Activated T-cell treated with anti-CD3 and anti-CD28 coated beads, Interleukin-2, amount 50 U/mL, for 72 hours (primary cell): ENCODE measurements at regions not wholly inside any gene's neighbourhood (a gene's known extent, or its start where the extent isn't known, plus 50 kb on each side); places are given as distances from the start of the nearest gene placed in this dataset.

Experiments used
- ATAC-seq, 2 donors: fragments of 150-1000 bp; cut with Tn5 transposase; replicated peaks in 1 of 2; 2 replicates each; pipeline ENCODE4 v1.10.0; 2021; ENCODE audit warnings: moderate library complexity in 2 of 2, mild to moderate bottlenecking in 1 of 2
- DNase-seq, 2 donors: peaks; one replicate each; pipeline ENCODE4 v3.0.0; 2021 to 2022; ENCODE audit warnings: mixed read lengths in 1 of 2
- H3K27ac Mint-ChIP-seq: one replicate; pipeline ENCODE4 v1.8.0; 2022; ENCODE audit warnings: mild to moderate bottlenecking, moderate library complexity, mixed read lengths
- H3K27me3 Mint-ChIP-seq: one replicate; pipeline ENCODE4 v1.8.0; 2022; ENCODE audit warnings: low read depth, mixed read lengths
- H3K36me3 Mint-ChIP-seq, 2 donors: one replicate each; pipeline ENCODE4 v1.8.0; 2022; ENCODE audit warnings: mixed read lengths in 2 of 2, mild to moderate bottlenecking in 1 of 2; ENCODE audit not compliant: insufficient read depth in 2 of 2
- H3K4me1 Mint-ChIP-seq: one replicate; pipeline ENCODE4 v1.8.0; 2022; ENCODE audit warnings: low read depth, mixed read lengths
- H3K4me3 Mint-ChIP-seq, 2 donors: one replicate each; pipeline ENCODE4 v1.8.0; 2022; ENCODE audit warnings: mild to moderate bottlenecking in 2 of 2, mixed read lengths in 2 of 2, moderate library complexity in 2 of 2
- H3K9me3 Mint-ChIP-seq, 2 donors: one replicate each; pipeline ENCODE4 v1.8.0; 2022; ENCODE audit warnings: mixed read lengths in 2 of 2

DNA sequence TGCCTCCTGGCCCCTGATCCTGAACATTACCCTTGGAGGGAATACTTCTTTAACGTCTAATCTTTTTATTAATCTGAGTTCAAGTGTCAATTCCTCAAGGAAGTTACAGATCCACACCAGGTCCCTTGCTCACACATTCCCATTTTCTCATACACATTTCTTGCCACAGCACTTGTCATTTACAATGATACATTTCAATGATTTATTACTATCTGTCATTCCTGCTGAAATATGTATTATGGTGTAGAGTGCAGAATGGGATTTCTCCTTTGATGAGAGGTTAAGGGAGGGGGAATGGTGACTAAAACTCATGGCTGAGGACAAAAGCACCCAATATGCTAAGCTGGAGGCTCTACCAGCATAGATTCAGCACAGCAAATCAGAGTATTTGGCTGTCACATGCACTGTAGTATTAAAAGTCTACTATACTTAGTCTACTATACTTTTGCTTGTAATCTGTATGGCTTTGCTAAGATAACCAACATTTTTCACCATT lies 982.5 kb downstream of the TTLL7 start:
- ATAC-seq (no peak), DNase-seq (no peak)
- Mint-ChIP-seq H3K4me3 (no peak overlapping the region), H3K36me3 (no peaks in the 10 kb centered on the region), H3K9me3 (peaks cover 1 to 11% of the 10 kb centered on the region in 2 donors), H3K4me1 (no peaks in the 10 kb centered on the region), H3K27ac (no peak overlapping the region), H3K27me3 (no peaks in the 10 kb centered on the region)

DNA sequence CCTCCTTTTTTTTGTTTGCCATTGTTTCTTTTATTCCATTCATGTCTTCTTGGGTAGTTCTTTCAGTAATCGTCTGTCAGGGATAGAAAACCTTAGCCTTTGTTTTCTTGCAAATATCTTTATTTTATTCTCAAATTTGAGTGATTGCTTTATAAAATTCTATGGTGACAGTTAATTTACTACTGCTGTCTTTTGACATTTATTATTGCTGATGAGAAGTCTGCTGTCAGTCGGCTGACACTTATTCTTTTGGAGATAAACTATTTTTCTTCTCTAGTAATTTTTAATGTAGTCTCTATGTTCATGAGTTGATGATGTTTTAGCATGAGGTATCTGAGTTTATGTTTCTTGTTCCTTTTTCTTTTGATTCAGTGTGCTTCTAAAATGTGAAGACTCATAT lies 983.8 kb downstream of the TTLL7 start:
- no peak for DNase-seq
- Mint-ChIP-seq H3K27me3 (no peaks in the 10 kb centered on the region), H3K27ac (no peak overlapping the region), H3K9me3 (peaks cover 0 to 4% of the 10 kb centered on the region in 2 donors), H3K36me3 (no peaks in the 10 kb centered on the region), H3K4me1 (no peaks in the 10 kb centered on the region), H3K4me3 (no peak overlapping the region)
- no peak for ATAC-seq

DNA sequence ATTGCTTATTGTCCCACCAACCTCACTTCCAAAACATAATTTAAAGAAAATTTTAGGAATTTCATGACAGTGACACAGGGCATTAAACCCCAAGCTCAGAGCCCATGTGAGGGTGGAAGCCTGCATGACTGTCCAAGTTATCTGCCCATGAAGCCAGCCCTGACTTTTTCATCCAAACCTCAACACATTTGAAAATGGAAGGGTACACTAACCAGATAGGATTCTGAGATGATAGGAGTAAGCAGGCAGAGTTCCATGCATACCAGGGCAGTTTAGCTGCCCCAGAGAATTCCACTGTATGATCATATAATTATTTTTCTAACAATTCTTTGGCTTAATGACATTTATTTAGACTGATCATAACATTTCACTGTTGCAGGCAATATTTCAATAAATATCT lies 986.0 kb downstream of the TTLL7 start:
- Mint-ChIP-seq H3K27ac (no peak overlapping the region), H3K9me3 (peaks cover 2% of the 10 kb centered on the region in 2 donors), H3K4me1 (no peaks in the 10 kb centered on the region), H3K36me3 (no peaks in the 10 kb centered on the region), H3K27me3 (no peaks in the 10 kb centered on the region), H3K4me3 (no peak overlapping the region)
- DNase-seq (no peak), ATAC-seq (no peak)

DNA sequence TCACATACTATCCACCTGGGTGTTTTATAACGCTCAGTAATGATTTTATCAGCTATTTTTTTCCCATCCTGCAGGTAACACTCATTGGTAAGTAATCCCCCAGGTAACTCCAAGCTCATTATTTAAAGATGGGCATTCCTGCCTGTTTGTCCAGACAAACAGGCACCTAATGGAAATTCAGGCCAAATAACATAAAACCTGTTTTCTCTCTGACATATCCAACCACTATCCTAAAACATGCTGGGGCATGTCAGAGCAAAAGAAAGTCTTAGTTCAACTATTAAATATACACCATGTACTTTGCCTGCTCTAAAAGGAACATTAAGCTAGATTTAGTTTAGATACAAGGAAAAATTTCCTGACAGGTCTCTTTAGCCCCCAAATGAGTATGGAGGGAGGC lies 987.7 kb downstream of the TTLL7 start:
- H3K27me3 Mint-ChIP-seq: no peaks in the 10 kb centered on the region
- H3K9me3 Mint-ChIP-seq: peaks cover 1 to 2% of the 10 kb centered on the region in 2 donors
- H3K4me1 Mint-ChIP-seq: no peaks in the 10 kb centered on the region
- no peak overlapping the region for H3K27ac Mint-ChIP-seq
- no peaks in the 10 kb centered on the region for H3K36me3 Mint-ChIP-seq
- ATAC-seq (no peak), DNase-seq (no peak)
- H3K4me3 Mint-ChIP-seq: no peak overlapping the region

DNA sequence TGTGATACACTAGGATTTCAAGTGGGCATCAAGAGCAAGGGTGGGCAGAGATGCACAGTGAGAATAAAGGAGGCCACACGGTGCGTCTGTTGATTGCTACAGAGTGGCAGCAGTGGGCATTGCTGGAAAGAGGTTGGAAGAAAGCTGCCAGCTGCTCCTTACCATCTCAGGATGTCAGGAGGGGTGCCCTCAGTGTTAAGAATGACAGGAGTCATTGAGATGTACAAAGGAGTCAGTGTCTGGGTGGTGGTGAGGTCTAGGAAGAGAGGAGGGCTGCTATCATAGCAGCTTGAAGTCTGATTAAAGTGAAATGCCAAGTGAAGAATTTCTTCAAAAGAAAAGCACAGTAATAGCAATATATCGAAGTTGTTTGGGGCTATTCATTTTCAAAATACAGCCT lies 992.7 kb downstream of the TTLL7 start:
- H3K9me3 Mint-ChIP-seq: peaks cover 0 to 2% of the 10 kb centered on the region in 2 donors
- no peak overlapping the region for H3K27ac Mint-ChIP-seq
- no peak overlapping the region for H3K4me3 Mint-ChIP-seq
- no peaks in the 10 kb centered on the region for H3K4me1 Mint-ChIP-seq
- DNase-seq: no peak
- no peak for ATAC-seq
- no peaks in the 10 kb centered on the region for H3K27me3 Mint-ChIP-seq
- H3K36me3 Mint-ChIP-seq: no peaks in the 10 kb centered on the region

DNA sequence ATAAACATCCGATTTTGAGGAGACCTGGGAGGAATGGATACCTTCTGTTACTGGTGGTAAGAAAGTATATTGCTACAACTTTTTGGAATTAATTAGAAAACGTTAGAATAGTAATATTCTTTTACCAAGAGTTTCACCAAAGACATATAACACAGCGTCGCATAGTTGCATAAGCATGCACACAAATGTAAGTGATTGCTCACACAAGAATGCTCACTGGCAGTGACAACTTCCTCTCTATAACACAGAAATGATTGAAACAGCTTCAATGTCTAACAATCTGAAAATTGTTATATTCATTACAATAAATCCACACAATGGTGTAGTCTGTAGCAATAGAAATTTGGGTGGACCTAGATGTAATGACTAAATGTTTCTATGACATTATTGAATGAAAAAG lies 998.6 kb downstream of the TTLL7 start:
- no peaks in the 10 kb centered on the region for H3K27me3 Mint-ChIP-seq
- H3K4me3 Mint-ChIP-seq: no peak overlapping the region
- H3K9me3 Mint-ChIP-seq: no peaks in the 10 kb centered on the region
- DNase-seq (no peak), ATAC-seq (no peak)
- no peaks in the 10 kb centered on the region for H3K36me3 Mint-ChIP-seq
- H3K4me1 Mint-ChIP-seq: no peaks in the 10 kb centered on the region
- H3K27ac Mint-ChIP-seq: no peak overlapping the region

DNA sequence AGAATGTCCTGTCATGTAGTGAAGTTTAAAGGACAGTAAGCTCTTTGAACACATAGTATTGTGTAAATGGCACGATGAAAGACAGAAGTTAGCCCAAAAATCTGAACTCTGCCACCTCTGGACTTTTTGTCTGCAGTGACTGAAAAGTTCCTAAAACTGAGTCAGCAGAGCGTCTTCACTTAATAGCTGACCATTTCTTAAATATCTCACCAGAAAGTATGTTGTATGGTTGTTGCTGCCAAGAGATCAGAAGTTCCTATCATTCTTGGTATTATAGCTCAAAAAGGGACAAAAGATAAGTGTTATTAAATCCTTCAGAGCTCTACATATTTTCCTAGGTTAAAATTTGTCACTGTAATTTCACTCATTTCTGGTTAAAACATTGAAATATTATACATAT lies 1003.0 kb downstream of the TTLL7 start:
- H3K27ac Mint-ChIP-seq: no peak overlapping the region
- peaks cover 0 to 2% of the 10 kb centered on the region in 2 donors for H3K36me3 Mint-ChIP-seq
- no peaks in the 10 kb centered on the region for H3K4me1 Mint-ChIP-seq
- H3K4me3 Mint-ChIP-seq: no peak overlapping the region
- H3K27me3 Mint-ChIP-seq: no peaks in the 10 kb centered on the region
- ATAC-seq (no peak), DNase-seq (no peak)
- H3K9me3 Mint-ChIP-seq: peaks cover 3 to 5% of the 10 kb centered on the region in 2 donors

DNA sequence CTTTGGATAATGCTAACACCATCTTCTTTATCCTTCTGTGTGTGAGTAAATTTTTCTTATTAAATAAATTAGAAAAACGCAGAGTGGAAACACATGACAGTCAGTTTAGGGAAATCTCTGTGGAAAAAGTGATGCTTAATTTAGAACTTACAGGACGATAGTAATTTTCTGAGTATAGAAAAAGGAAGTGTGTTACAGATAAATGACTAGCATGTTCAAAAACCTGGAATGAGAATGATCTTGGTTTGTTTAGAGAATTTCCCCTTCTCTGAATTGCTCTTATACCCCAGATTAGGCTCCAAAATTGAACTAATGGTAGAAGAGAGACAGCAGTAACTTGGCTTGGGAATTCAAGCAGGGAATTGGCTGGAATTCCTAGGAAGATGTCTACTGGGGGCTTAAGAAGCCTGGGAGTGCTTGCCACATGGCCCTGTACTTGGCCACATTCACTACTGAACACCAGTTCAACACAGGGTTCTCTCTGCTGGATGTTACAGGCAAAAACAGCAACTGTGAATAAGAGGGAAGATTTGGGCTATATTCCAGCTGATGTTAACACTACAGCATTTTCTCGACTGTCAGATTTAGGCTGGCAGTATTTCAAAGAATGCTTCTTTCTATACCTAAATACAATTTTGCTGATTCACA lies 1004.2 kb downstream of the TTLL7 start:
- Mint-ChIP-seq H3K4me1 (no peaks in the 10 kb centered on the region), H3K9me3 (peaks cover 3 to 5% of the 10 kb centered on the region in 2 donors), H3K27me3 (no peaks in the 10 kb centered on the region), H3K4me3 (no peak overlapping the region), H3K27ac (no peak overlapping the region), H3K36me3 (peaks cover 0 to 2% of the 10 kb centered on the region in 2 donors)
- DNase-seq: no peak
- no peak for ATAC-seq

DNA sequence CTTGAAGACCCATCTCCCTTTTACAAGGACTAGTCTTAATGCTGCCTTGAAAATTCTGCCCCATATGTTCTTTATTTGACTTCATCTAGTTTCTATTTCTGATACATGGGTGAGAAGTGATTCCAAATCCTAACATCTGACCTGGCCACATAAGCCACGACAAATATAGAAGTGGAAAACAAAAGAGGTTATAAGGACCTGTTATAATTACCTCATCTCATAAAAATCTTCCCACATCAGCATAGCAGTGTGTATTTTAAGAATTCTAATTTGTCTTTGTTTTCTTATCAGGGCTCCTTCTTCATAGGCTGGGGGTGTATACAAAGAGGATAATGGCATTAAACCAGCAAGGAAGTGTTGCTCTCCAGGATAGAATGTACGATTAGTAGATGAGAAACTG lies 1007.4 kb downstream of the TTLL7 start:
- ATAC-seq: no peak
- H3K27me3 Mint-ChIP-seq: no peaks in the 10 kb centered on the region

DNA sequence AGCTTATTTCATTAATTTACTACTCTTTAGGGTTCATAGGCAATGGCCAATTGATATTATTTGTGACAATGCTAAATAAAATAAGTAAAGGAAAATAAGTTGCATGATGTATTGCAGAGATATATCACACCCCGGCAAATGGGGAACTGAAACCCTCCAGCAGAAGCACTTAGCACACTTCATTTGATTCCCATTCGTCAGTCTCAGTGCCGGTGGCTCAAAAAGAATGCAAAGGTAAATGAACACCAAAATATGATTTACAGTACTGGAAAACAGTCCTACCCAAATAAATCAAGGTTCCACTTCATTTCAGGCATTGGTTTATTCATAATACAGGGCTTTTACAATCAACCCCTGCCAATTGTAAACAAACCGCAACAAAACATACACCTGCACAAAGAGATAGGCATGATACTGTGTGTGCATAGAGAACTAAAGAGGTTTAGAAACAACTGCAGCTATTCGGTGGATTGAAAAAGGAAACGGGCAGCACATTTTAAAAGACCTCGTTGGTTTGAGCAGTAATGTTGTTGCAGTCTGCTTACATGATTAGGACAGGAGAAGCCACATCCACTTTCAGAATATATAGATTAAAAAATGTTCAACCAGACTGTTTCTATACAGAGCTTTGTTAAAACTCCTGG lies 1019.2 kb downstream of the TTLL7 start:
- Mint-ChIP-seq H3K4me1 (peaks cover 5% of the 10 kb centered on the region), H3K4me3 (peak overlapping the region in 1 of 2 donors; percentile 47), H3K27ac (no peak overlapping the region), H3K36me3 (no peaks in the 10 kb centered on the region), H3K9me3 (peaks cover 0 to 2% of the 10 kb centered on the region in 2 donors), H3K27me3 (peaks cover 27% of the 10 kb centered on the region)
- DNase-seq (no peak), ATAC-seq (no peak)

More for the DNA sequence above, 1007.4 kb downstream of the TTLL7 start:
- no peak for DNase-seq
- Mint-ChIP-seq H3K36me3 (peaks cover 0 to 2% of the 10 kb centered on the region in 2 donors), H3K27ac (no peak overlapping the region), H3K9me3 (peaks cover 5% of the 10 kb centered on the region in 2 donors), H3K4me1 (no peaks in the 10 kb centered on the region), H3K4me3 (no peak overlapping the region)

DNA sequence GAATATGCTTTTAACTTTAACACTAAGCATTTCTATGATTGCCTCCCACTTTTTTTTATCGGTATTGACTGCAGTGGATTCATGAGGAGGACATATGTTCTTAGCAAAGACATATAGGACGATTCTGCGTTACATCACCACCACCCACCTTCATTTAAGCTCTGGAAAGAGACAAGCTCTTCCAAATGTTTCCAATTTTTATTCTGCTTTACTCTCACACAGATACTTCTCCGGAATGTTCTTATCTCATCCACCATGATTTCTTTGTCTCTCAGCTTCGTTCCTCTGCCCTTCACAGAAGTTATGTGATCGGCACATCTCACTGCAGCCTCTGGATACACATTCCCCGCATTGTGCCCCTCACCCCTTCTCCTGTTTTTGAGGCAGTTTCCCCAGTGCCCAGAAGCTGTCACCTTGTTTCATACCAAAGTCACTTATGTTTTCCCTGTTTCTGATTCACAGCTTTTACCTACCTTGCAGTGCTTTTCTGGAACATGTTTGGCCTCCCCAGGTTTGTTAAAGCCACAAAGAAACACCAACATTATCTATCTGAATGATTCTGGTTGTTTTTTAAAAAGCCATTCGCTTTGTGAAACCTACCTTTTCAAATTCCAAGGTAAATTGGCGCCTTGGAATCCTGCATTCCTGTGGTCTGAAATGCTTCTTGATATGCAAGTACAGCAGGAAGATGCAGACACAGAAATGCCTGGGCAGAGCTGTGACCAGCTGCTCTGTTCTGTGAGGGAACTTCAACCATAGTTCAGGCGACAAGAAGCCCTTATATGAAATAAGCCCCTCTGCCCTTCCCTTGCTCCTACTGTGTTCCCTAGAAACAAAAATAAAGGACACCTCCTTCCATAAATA lies 1020.2 kb downstream of the TTLL7 start:
- peaks cover 5% of the 10 kb centered on the region for H3K4me1 Mint-ChIP-seq
- DNase-seq (no peak), ATAC-seq (no peak)
- H3K27me3 Mint-ChIP-seq: peaks cover 27% of the 10 kb centered on the region
- H3K27ac Mint-ChIP-seq: no peak overlapping the region
- H3K4me3 Mint-ChIP-seq: no peak overlapping the region
- H3K9me3 Mint-ChIP-seq: peaks cover 1 to 2% of the 10 kb centered on the region in 2 donors
- no peaks in the 10 kb centered on the region for H3K36me3 Mint-ChIP-seq

DNA sequence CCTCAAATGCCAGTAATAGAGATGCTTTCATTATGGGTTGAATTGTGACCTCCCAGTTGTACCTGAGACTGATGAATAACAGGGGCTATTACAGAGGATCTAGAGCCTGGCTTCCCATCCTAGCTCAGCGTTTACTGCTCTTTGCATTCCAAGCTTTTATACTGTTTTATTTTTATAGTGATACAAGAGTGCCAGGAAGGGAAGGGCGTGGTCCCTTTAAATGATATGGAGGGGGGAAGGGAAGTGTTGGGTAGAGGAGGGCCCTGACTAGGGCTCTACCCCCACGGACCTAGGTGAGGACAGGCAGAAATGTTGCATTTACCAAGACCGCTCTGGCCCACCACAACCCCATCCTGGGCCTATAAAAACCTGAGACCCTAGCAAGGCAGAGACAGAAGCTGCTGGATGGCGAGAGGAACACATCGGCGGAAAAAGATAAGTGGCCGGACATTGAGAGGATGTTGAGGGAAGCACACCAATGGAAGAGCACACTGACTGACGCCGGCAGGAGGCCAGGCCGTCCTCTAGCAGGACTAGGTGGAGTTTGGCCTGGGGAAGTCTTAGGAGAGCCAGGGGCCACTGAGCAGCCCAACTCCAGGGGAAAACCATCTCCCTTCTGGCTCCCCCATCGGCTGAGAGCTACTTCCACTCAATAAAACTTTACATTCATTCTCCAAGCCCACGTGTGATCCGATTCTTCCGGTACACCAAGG lies 1025.9 kb downstream of the TTLL7 start:
- ATAC-seq: no peak

DNA sequence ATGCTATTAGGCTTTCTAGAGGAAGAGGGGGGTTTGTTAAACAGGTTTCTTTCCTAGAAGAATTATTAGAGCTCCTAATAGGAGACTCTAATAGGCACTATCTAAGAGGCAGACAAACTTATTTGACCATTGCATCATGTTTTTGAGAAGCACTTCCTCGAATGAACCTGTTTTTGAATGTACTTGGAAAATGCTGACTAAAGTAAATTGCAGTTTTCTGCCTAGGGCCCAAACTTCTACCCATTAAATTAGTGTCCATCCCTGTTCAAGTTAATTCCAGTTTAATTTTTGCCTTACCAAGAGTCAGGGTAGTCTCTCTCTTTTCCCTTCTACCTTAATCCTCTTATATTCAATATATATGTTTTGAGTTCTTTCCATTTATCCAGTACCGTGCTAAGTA lies 1029.6 kb downstream of the TTLL7 start:
- no peak overlapping the region for H3K27ac Mint-ChIP-seq
- H3K4me1 Mint-ChIP-seq: no peaks in the 10 kb centered on the region
- DNase-seq (no peak), ATAC-seq (no peak)
- peaks cover 0 to 1% of the 10 kb centered on the region in 2 donors for H3K9me3 Mint-ChIP-seq
- H3K36me3 Mint-ChIP-seq: no peaks in the 10 kb centered on the region
- no peak overlapping the region for H3K4me3 Mint-ChIP-seq
- no peaks in the 10 kb centered on the region for H3K27me3 Mint-ChIP-seq

More for the DNA sequence above, 1025.9 kb downstream of the TTLL7 start:
- H3K4me3 Mint-ChIP-seq: no peak overlapping the region
- H3K27ac Mint-ChIP-seq: no peak overlapping the region
- H3K27me3 Mint-ChIP-seq: peaks cover 3% of the 10 kb centered on the region
- H3K4me1 Mint-ChIP-seq: no peaks in the 10 kb centered on the region
- H3K9me3 Mint-ChIP-seq: peaks cover 1 to 2% of the 10 kb centered on the region in 2 donors
- no peak for DNase-seq
- no peaks in the 10 kb centered on the region for H3K36me3 Mint-ChIP-seq
